HL-60 (cell line): ENCODE measurements at regions not wholly inside any gene's neighbourhood (a gene's known extent, or its start where the extent isn't known, plus 50 kb on each side); places are given as distances from the start of the nearest gene placed in this dataset.
"Not testable (repeated sequence)": the region's sequence is repeated elsewhere in the genome, so short reads cannot be mapped to it uniquely, and the experiment has no call there.

Source experiments
- DNase-seq, 2 experiments: peaks; one replicate each; pipeline ENCODE4 v3.0.0-alpha.2; 2010 to 2020; ENCODE audit warnings: low read depth in 1 of 2, low spot score in 1 of 2
- H3K27ac ChIP-seq: fragments of 250-450 bp; sonication (Bioruptor Pico); replicated peaks from 2 replicates; pipeline ENCODE4 v1.5.1; 2020; ENCODE audit warnings: mild to moderate bottlenecking, moderate library complexity
- H3K27me3 ChIP-seq: fragments of 250-450 bp; sonication (Bioruptor Pico); 2 replicates; pipeline ENCODE4 v1.5.1; 2021; ENCODE audit warnings: mild to moderate bottlenecking, moderate library complexity; ENCODE audit not compliant: insufficient read depth, poor library complexity, severe bottlenecking
- H3K4me3 ChIP-seq: replicated peaks from 2 replicates; pipeline ENCODE4 v1.5.1; 2011; ENCODE audit warnings: mild to moderate bottlenecking, control low read depth, low read length; ENCODE audit not compliant: insufficient read depth
- CTCF ChIP-seq: IDR thresholded peaks from one replicate; pipeline ENCODE4 v1.5.1; 2011; ENCODE audit warnings: low read length, control low read depth, inconsistent platforms; ENCODE audit not compliant: insufficient read depth
- GABPA ChIP-seq: IDR thresholded peaks from 2 replicates; pipeline ENCODE4 v1.6.1; 2012; ENCODE audit warnings: low read depth
- POLR2AphosphoS5 ChIP-seq: IDR thresholded peaks from 2 replicates; pipeline ENCODE4 v1.6.1; 2012; ENCODE audit warnings: low read depth
- REST ChIP-seq: IDR thresholded peaks from 2 replicates; pipeline ENCODE4 v1.6.1; 2012; ENCODE audit warnings: low read depth; ENCODE audit not compliant: insufficient replicate concordance
- SPI1 ChIP-seq: IDR thresholded peaks from 2 replicates; pipeline ENCODE4 v1.6.1; 2012; ENCODE audit warnings: low read depth, mild to moderate bottlenecking, borderline replicate concordance

GRCh38 chr10:131363416-131363815 is 51.9 kb upstream of the TCERG1L start:
- Histone ChIP-seq H3K27me3 (no peaks in the 10 kb centered on the region), H3K4me3 (no peak overlapping the region), H3K27ac (no peak overlapping the region)
- no peak for TF ChIP-seq POLR2AphosphoS5
- no peak for TF ChIP-seq REST
- TF ChIP-seq CTCF, result no peak
- TF ChIP-seq SPI1, result no peak
- no peak for TF ChIP-seq GABPA
- DNase-seq, result no peak

- no peak overlapping the region for H3K4me3 ChIP-seq
- H3K27me3 ChIP-seq, result no peaks in the 10 kb centered on the region
- TF ChIP-seq POLR2AphosphoS5 (no peak), CTCF (no peak), REST (no peak), GABPA (no peak), SPI1 (no peak)
- no peak overlapping the region for H3K27ac ChIP-seq
- DNase-seq, result no peak
Observed at GRCh38 chr10:131371571-131371970, 60.0 kb upstream of the TCERG1L start.

- DNase-seq, result no peak
- Histone ChIP-seq H3K4me3 (no peak overlapping the region), H3K27ac (no peak overlapping the region), H3K27me3 (no peaks in the 10 kb centered on the region)
- TF ChIP-seq SPI1, result no peak
Observed at GRCh38 chr10:131381576-131381975, 70.1 kb upstream of the TCERG1L start.

- H3K27ac ChIP-seq, H3K4me3 ChIP-seq, DNase-seq, H3K27me3 ChIP-seq: not testable (repeated sequence)
Observed at GRCh38 chr10:131385161-131385872, 73.8 kb upstream of the TCERG1L start.

- DNase-seq, result no peak
- Histone ChIP-seq H3K27ac (no peak overlapping the region), H3K27me3 (no peaks in the 10 kb centered on the region), H3K4me3 (no peak overlapping the region)
- TF ChIP-seq REST, result no peak
- TF ChIP-seq CTCF, result no peak
- no peak for TF ChIP-seq SPI1
- TF ChIP-seq GABPA, result no peak
- TF ChIP-seq POLR2AphosphoS5, result no peak
Observed at GRCh38 chr10:131387018-131387529, 75.6 kb upstream of the TCERG1L start.
